GM19395 (cell line): ENCODE measurements at regions not wholly inside any gene's neighbourhood (a gene's known extent, or its start where the extent isn't known, plus 50 kb on each side); places are given as distances from the start of the nearest gene placed in this dataset.
"Not testable (repeated sequence)": the region's sequence is repeated elsewhere in the genome, so short reads cannot be mapped to it uniquely, and the experiment has no call there.

Source experiments
- ATAC-seq: cut with Tn5 transposase; IDR thresholded peaks from one replicate; pipeline ENCODE4 v1.9.1; 2021; ENCODE audit warnings: mild to moderate bottlenecking, moderate library complexity; ENCODE audit not compliant: unreplicated experiment

GRCh38 chr5:91927439-91927838, 544.3 kb upstream of the ARRDC3 start:
- ATAC-seq = no peak

DNA sequence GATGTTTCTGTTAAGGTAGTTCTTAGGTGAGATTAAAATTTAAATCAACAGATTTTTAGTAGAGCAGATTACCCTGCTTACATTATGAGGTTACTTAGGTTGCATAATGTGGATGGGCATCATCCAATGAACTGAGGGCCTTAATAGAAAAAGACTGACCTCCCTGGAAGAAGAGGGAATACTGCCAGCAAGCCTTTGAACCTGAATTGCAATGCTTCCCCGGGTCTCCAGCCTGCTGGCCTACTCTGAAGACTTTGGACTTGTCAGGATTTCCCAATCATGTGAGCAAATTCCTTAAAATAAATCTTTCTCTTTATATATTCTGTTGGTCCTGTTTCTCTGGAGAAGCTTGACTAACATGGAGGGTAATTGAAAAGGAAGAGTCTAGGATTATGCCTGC, 542.1 kb upstream of the ARRDC3 start:
- no peak for ATAC-seq

DNA sequence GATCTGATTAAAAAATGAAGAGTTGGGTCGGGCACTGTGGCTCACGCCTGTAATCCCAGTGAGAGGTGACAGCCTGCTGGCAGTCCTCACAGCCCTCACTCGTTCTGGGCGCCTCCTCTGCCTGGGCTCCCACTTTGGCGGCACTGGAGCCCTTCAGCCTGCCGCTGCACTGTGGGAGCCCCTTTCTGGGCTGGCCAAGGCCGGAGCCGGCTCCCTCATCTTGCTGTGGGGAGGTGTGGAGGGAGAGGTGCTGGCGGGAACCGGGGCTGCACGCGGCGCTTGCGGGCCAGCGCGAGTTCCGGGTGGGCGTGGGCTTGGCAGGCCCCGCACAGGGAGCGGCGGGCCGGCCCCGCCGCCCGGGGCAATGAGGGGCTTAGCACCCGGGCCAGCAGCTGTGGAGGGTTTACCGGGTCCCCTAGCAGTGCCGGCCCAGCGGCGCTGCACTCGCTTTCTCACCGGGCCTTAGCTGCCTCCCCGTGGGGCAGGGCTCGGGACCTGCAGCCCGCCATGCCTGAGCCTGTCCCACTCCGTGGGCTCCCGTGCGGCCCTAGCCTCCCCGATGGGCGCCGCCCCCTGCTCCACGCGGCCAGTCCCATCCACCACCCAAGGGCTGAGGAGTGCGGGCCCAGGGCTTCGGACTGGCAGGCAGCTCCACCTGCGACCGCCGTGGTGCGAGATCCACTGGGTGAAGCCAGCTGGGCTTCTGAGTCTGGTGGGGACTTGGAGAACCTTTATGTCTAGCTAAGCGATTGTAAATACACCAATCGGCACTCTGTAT, 534.1 kb upstream of the ARRDC3 start:
- ATAC-seq = not testable (repeated sequence)

GRCh38 chr5:91910655-91911054, 527.5 kb upstream of the ARRDC3 start:
- no peak for ATAC-seq

DNA sequence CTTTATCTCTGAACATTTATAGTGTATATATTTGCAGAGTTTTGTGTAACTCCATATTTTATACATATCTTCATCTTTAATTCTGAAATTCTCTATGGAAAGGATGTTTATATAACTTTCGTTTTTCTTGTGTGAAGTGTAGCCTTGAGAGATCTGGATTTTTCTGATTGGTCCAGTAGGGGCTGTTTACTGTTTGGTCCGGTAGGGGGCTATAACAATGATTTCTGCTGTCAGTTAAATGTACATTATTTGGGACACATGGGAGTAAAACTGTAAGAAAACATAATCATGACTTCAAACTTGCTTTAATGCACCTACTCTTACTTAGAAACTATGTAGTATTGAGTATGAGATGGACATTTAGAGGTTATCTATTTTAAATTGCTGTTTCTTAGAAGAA, 527.1 kb upstream of the ARRDC3 start:
- ATAC-seq = no peak

- ATAC-seq = no peak
Observed at GRCh38 chr5:91906494-91906893, 523.4 kb upstream of the ARRDC3 start.

DNA sequence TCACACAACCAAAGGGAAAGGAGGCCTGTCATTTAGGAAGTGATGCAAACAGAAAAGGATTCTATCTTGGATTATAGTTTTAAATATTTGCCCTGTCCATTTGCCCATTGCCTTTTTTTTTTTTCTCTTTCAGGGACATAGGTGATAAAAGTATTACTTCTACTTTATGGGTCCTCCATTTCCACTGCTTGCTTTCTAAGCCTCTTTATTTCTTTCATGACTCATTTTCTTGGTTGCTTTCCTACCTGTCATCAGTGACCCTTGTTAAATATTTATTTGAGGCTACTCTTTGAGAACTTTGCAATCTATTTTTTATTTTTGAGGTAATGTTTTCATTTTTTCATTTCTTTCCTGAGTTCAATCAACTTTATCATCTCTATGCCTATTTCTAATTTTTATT, 522.9 kb upstream of the ARRDC3 start:
- ATAC-seq = no peak

DNA sequence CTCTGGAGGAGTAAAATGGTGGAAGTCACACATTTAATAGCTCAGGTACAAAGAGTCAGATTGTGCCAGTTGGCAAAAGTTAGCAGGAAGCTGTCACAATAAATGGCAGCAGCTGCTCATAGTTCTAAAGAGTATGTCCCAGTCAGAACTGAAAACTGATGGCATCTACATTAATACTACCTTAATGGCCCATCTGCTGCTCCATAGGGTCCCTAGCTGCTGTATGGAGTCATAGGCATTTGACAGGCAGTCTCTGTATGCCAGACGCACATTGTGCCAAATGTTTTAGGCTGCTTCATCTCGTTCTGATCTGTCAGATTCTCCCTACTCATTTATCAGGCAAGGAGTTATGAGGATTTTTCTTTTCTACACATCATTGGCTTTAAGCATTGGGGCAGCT, 515.8 kb upstream of the ARRDC3 start:
- ATAC-seq = no peak

DNA sequence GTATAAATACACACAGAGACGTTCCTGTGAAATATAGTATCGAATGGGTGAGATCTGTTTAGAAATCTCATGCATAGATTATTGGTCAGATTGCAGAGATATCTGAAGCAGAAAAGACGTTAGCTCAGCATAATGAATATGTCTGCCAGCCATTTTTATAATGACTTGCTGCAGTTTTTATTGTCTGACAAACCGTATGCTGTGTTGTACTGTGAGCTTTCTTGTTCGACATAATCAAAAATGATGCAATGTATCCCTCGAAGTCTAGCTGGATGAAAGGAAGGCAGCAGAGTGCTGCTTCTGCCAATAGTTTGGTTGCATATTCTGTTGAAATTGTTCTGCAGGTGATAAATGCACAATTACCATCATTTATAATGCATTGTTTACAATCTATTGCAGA, 514.9 kb upstream of the ARRDC3 start:
- ATAC-seq = no peak

DNA sequence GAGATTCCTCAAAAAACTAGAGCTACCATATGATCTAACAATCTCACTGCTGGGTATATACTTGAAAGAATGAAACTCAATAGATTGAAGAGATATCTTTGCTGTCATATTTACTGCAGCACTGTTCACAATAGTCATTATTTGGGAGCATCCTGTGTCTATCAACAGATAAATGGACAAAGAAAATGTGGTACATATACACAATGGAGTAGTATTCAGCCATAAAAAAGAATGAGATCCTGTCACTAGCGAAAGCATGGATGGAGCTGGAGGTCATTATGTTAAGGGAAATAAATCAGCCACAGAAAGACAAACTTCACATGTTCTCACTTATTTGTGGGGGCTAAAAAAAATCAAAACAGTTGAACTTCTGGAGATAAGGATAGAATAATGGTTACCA, 505.7 kb upstream of the ARRDC3 start:
- ATAC-seq = no peak

GRCh38 chr5:91885291-91886265, 502.5 kb upstream of the ARRDC3 start:
- no peak for ATAC-seq

- no peak for ATAC-seq
Observed at GRCh38 chr5:91884036-91884435, 500.9 kb upstream of the ARRDC3 start.

DNA sequence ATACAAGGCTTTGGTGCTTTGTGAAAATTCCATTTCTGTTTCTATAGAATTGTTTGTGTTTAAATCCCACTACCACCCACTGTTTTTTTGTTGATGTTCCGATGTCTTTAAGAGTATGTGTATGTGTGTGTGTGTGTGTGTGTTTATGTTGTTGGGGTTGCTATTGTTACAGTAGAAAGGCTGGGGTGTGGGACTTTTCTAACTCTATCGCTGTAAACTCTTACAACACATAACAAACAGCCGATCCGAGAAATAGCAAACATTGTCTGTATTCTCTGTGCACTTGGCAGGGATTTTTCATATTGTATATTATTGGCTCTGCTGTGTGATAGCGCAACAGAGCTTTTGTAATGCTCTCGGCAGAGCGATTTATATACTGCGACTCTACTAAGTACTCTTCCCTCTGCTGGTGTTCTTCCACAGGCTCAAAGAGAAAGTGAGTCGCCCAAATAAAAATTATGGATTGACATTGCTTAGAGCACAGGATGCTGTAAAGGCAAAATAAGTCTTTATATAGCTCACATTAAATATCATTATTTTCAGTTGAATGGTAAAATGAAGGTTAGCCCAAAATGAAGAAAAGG, 492.2 kb upstream of the ARRDC3 start:
- ATAC-seq = no peak

- no peak for ATAC-seq
Observed at GRCh38 chr5:91867799-91868198, 484.7 kb upstream of the ARRDC3 start.

- no peak for ATAC-seq
Observed at GRCh38 chr5:91865915-91866314, 482.8 kb upstream of the ARRDC3 start.

GRCh38 chr5:91864962-91865361, 481.8 kb upstream of the ARRDC3 start:
- no peak for ATAC-seq

DNA sequence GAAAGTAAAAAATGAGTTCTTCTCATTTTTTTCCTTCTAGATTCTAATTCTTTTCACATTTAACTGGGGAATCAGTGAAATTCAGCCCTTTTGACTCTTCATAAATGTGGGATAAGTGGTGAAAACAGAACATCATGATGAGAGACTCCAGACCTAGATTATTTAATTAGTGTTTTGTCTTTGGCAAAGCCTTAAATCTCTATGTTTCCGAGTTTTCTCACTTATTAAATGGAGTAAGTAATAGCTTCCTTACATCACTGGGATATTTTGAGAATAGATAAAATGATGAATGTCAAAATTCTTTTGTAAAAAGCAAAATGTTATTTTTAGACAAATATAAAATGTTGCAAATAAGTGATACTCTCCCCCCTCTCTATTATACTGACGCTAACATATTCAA, 468.6 kb upstream of the ARRDC3 start:
- ATAC-seq = no peak

DNA sequence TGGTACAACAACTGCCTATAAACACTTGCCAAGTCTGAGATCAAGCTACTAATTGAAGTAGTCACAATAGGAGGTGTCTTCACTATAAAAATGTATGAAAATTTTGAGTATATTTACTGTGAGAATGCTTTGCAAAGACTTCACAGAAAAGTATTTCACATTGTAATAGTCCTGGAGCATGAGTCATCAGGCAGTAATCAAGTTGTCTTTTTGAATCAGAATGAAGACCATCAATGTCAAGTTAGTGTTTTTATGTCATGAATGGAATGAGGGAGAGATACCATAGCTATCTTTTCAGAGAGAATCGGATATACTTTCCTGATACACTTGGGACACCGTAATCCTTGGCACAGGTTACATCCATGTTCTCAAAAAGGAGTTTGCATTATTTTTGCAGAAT, 466.9 kb upstream of the ARRDC3 start:
- ATAC-seq = no peak

DNA sequence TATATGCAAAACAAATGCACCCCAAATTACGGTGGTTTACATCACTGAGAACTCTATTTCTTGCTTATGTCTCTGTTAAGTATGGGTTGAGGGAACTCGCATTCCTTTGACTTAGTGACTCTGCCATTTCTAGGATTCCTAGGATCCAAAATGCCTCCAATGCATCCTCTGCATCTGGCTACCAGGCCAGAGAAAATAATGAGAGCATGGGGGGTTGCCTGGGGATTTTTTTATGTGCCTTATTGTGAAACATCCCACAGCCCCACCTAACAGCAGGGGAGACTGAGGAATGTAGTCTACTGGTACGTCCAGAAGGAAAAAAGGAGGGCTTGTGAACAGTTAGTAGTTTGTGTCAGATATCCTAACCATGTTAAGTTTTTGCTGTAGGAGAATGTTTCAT, 466.0 kb upstream of the ARRDC3 start:
- ATAC-seq = no peak

- no peak for ATAC-seq
Observed at GRCh38 chr5:91848453-91848852, 465.3 kb upstream of the ARRDC3 start.

DNA sequence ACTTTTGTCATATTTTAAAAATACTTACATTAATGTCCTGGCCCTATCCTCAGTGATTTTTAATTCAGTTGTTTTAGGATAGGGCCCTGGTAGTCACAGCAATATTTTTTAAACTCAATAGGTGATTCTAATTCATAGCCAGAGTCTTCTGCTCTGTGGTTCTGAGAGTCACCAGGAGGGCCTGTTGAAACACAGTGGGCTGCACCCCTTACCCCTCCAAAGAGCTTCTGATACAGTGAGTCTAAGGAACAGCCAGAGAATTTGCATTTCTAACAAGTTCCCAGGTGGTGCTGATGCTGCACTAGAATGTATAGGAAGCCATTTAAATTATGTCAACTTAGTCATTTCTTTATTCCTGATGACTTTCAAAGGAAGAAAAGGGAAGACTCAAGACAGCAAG, 458.3 kb upstream of the ARRDC3 start:
- ATAC-seq = no peak

DNA sequence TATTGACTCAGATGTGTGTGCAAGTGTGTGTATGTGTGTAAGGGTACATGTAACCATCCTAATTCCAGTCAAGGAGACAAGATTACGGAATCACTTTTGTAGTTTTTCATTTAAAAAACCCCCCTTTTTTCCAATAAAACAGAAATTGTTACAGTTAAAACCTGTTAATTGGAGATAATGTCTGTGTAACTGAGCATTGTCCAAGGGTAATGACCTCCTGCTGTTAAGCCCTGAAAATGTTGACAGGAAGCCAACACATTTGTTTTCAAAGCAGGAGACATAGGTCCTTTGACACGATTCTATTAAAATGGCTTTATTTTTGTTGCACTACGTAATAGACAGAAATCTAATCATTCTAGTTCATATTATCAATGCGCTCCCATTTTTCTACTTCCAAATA, 457.3 kb upstream of the ARRDC3 start:
- ATAC-seq = no peak
